HG03442 (cell line): ENCODE measurements at regions not wholly inside any gene's neighbourhood (a gene's known extent, or its start where the extent isn't known, plus 50 kb on each side); places are given as distances from the start of the nearest gene placed in this dataset.
A peak's percentile ranks its signal among the peaks of the same experiment; 100 is the strongest.

Experiments
- ATAC-seq: cut with Tn5 transposase; IDR thresholded peaks from one replicate; pipeline ENCODE4 v1.9.1; 2021; ENCODE audit warnings: mild to moderate bottlenecking, moderate library complexity; ENCODE audit not compliant: unreplicated experiment

DNA sequence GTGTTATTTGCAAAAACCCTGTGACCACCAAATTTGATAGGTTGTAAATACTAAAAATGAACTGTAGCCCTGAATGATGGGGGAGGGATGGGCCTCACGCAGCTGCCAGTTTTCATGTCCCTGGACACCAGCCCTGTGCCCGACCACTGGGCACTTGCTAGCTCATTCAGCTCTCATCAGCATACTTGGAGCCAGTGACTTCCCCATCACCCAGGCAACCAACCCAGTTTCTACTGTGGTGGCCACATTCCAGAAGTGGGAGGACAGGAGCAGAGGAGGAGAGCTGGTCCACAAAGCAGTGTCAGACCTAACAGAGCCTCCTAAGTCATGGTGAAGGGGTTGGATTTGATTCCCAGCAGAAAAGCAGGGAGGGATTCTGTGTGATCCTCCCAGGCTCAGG is 128.2 kb downstream of the CPEB2 start:
- ATAC-seq = no peak

DNA sequence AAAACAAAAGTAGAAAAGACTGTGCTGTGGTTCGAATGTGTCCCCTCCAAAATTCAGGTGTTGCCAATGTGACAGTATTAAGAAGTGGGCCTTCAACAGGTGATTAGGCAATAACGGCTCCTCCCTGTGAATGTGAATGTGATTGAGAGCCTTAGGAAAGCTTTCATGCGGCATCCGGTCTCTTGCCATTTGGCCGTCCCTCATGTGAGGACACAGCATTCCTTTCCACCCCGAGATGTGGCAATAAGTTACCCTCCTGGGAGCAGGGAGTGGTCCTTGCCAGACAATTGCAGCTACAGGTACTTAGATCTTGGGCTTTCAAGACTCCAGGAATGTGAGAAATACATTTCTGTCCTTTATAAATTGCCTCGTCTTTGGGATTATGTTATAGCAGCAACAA is 129.3 kb downstream of the CPEB2 start:
- no peak for ATAC-seq

DNA sequence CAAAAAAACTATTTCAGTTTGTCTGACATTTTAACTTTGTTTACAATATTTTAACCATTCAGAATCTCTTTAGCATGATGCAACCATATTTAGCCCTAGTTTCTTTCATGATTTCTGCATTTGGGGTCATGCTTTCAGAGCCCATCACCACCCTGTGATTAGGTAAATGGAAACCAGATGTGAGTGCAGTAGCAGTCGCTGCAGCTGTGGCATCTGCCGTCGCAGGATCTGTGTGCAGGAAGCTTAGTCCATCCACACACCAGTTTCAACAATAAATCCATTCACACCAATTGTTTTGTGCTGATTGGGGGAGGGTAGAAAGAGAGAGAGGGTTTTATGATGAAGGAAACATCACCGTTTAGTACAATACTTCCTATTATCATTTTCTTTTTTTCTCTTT is 130.5 kb downstream of the CPEB2 start:
- ATAC-seq = no peak

DNA sequence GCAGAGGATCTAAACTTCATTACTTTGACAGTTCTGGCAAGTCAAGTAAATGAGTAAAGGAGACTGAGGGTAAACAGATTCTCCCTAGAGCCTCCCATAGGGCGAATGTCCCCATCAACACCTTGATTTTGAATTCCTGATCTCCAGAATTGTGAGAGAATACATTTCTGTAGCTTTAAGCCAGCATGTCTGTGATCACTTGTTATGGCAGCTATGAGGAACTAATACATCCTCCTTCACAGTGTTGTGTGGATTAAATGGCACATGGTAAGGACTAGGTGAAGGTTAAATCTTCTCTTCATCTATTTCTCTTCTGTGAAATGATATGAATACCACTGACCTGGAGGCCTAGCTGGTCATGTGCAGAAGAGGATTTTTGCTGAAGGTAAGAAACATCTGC is 137.3 kb downstream of the CPEB2 start:
- ATAC-seq = no peak

DNA sequence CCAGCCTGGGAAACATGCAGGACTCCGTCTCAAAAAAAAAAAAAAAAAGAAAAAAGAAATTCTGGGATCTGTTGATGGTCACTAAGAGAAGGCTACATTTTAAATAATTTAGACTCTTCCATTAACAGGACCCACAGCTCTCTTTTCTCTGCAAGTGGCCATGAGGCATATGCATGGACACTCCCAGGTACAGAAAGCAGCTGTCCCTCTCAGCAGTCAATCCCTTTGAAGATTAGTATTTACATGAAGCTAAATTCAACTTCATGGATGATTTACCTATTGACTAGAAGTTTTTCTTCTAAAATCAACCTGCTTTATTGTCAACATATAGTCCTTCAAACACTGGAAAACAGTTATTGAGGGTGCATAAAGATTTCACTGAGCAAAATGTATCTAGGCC is 139.9 kb downstream of the CPEB2 start:
- no peak for ATAC-seq

DNA sequence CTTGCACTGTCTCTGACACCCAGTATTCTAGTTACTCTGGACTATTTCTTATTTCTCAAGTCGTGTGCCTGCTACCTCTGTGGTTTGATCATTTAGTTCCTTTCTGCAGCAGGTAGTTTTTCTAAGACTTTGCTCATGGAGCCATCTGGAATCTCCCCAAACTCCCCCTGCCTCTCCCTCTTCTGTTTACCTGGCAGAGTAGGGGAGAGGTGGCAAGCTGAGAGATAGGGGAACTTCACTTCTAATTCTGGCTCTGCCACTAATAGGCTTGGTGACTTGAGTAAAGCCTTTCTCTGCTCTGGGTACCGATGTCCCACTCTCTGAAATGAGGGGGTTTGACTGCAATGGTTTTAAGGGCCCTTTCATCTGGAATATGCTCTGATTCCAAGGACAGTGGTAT is 141.3 kb downstream of the CPEB2 start:
- ATAC-seq = no peak

DNA sequence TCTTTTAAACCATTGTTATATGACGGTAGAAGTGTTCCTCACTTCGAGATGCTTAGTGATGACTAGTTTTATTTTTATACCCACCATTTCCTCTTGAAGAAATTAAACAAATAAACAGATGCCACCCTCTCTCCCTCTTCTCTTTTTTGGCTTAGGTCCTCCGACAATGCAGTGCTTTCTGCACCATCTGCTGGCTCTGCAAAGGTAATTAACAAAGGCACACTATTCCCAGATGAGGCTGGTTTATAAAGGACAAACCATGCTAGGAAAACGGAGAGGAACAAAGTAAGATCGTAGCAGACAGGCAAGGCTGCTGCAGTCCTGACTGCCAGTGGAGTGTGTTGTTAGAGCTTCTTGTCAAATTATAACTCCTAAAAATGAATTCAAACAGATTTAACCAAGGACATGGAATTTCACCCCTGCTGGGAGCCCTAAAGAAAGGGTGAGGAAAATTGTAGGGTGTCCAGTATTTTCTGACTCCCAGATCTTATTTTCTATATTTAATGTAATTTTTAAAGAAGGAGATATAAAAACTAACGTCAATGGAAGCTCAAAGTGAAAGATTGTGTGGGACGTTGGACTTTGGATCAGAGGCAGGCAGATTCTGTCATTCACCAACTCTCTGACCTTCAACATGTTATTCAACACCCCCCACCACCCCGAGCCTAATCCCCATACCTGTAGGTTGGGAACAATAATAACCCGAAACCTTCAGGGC is 142.1 kb downstream of the CPEB2 start:
- no peak for ATAC-seq

DNA sequence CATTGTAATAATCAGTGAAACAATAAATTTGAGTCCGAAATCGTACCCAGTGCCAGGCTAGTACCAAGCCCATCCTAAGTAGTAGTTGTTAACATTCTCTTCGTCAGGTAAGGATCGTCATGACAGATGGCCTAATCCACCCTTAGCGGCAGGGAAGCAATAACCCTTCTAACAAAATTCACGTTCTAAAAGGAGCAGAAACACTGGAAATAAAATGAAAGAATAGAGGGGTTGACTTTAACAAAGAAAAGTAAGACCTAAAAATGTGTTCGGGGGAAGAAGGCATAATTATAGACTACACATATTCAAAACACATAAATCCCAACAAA is 142.7 kb downstream of the CPEB2 start:
- ATAC-seq = no peak

DNA sequence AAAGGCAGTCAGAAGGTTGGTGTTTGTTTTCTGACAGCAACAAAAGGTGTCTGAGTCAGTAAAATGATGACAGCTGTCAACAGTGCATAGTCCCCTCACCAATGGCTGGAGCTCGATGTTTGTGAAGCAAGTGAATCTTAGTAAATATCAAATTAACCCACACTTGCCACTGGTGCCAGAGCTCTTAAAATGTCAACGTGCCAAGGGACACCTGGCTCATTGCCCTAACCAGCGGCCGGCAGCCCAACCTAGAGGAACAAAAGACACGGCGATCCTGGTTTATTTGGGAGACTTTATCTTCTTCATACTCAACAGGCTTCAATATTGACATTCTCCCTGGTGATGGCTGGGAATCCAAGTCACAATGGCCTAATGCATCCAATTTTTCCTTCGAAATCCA is 143.4 kb downstream of the CPEB2 start:
- no peak for ATAC-seq

DNA sequence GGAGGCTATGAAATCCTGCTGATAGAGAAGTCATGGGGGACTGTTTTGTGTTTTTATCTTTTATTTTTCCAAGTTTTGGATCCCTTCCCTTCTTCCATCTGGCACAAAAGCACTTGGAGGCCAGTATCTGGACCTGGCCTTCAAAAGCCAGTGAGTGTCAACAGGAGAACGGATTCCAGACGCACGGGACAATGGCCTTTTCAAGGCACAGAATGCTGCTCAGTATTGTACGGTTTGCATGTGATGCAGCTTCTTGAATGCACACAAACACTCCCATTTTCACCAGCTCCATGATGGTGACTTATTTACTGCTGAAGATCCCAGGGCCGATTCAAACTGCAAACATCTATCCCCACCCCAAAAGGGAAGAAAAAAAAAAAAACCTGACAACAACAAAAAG is 145.4 kb downstream of the CPEB2 start:
- ATAC-seq = no peak

DNA sequence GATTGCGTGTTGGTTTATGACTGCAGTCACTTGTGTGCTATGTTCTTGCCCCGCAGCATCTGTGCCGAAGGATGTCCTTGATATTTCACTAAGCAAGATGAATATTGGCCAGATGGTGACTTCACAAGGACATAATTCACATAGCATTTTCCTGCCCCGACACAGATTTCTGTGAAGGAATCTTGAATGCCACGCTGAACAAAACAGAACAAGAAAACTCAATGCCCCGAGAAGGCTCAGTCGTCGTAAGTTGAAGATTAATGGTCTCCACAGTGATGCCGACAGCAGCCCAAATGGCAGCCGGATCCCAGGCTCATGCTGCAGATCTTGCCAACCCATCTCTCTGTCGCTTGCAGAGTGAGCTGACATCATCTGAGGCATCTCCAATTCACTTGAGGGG is 145.9 kb downstream of the CPEB2 start:
- no peak for ATAC-seq

DNA sequence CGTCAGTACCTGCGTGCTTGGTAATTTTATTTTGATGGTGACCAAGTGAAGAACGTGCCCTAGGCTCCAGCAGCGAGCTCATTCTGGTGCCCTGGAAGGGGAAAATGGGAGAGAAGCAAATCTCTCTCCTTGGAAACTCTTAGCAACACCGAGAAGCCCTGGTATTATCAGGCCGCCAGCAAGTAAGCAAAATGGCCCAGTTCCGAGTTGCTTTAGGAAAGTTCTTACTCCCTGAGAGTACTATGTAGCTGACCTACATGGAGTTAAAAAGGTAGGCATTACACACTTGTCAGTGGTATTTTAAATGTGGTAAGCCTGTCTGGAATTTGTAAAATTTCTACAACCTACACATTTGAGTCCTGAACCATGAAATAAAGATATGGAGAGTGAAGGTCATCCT is 146.4 kb downstream of the CPEB2 start:
- ATAC-seq = no peak

DNA sequence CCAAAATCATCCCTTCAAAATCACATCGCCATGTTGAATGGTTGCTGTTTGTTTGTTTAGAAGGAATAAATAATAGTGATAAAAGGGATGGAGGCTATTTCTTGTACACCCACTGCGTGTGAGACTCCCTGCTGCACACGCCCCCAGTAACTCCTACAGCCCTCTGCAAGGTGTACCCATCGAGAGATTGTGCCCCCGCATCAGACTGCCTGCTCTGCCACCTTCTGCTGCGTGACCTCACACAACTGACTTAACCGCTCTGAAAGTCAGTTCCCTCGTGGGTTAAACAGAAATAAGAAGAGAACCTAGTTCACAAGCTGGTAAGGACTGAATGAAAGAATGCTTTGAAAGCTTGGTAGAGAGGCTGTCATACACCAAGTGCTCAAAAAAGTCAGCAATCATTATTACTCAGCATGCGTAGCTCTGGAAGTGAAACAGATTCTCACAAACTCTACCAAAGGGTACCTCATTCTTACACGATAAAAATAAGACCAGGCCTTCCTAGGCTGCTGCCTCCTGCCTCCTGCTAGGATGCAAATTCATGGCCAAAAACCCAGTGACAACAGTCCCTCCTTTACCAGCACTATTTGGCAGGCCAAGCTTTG is 147.1 kb downstream of the CPEB2 start:
- peak; percentile 75 for ATAC-seq

DNA sequence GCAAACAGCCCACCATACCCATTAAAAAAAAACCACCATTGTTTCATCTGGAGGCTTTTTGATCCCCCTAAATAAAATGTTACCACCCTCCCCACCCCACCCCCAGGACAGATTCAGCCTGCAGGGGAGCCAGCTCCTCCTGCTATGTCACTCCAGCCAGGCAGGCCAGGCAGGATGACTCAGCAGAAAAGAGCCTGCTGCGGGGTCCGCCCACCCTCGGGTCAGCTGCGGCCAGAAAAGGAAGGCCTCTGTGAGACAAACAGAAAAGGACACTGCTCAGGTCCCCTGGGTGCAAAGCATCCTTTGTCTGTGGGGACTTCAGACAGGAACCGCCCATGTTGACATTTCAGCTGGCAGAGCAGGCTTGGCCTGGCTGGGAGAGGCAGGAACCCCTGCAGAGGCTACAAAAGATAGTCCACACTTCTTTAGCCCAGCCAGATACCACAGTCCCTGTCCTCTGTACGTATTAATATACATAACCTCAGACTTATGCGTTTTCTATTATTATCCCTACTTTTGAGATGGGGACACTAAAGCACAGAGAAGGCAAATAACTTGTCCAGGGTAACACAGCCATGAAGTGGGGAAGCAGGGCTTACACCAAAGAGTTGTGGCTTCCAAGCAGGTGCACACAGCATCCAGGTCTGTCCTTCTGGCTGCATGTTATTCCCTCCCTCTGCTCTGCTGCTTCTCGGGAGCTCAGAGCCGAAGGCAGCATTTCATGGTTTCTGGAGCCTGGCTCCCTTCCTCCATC is 147.7 kb downstream of the CPEB2 start:
- ATAC-seq = peak; percentile 78

DNA sequence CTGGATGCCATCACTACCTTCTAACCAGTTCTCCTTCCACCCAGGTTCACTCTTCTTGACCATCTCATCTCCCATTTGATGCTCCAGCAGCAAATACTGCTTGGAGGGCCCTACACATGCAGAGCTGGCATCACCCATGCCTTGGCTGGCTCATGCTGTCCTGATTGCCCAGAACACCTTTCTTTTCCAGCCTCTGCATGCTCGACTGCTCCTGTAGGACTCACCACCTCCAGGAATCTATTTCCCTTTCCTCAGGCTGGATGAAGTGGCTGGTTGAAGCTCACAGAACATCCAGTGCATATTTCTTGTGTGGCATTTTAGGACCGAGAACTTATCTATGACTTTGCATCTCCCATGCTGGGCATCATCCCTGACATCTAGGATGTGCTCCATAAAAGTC is 148.3 kb downstream of the CPEB2 start:
- no peak for ATAC-seq

DNA sequence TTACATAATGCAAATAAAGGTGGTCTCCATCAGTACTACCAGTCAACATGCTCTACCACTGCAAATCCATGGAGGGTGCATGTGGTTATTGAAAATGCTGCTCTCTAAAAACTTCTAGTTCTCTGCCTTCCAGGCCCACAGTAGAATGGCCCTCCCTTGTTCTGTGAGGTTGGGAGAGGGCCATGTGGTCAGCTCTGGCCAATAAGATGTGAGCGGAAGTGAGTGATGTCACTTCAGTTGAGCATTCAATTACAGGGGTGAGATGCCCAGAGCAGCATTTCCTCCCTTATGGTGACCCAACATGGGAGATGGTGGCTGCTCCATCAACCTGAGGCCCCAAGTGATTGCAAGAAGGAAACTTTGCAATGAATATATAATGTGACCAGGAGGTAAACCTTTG is 148.8 kb downstream of the CPEB2 start:
- no peak for ATAC-seq

DNA sequence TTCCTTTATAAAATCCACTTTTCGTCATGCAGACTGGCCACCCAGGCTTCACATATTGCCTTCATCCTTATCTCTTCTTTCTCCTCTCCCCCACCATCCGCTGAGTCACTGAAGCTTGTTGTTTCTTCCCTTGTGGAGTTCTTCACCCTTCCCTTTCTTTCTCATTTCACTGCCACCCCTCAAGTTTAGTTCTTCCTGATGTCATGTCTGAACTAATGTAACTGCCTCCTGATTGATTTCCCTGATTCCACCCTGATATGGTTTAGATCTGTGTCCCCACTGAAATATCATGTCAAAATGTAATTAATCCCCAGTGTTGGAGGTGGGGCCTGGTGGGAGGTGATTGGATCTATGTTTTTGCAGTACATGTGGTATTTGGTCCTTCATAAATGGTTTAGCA is 151.4 kb downstream of the CPEB2 start:
- ATAC-seq = no peak

DNA sequence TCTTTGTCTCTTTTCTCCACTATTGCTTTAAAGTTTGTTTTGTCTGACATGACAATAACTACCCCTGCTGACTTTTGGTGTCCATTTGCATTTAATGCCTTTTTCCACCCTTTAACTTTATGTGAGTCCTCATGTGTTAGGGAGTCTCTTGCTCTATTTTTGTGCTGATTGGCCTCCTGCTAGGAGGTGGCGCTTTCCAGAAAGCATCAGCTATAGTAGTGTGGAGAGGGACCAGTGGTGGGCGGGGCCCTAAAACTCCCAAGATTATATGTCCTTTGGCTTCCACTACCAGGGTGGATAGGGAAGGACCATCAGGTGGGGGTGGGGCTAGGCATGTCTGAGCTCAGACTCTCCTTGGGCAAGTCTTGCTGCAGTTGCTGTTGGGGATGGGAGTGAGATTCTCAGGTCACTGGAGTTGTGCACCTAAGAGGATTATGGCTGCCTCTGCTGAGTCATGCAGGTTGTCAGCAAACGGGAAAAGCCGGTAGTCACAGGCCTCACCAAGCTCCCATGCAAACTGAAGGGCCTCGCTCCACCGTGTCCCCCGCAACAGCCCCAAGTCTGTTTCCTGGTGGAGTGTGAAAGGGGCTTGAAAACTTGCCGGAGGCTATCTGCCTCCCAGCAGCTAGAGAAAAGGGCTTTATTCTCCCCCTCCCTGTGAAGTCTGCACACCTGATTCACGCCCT is 156.3 kb downstream of the CPEB2 start:
- ATAC-seq = no peak

DNA sequence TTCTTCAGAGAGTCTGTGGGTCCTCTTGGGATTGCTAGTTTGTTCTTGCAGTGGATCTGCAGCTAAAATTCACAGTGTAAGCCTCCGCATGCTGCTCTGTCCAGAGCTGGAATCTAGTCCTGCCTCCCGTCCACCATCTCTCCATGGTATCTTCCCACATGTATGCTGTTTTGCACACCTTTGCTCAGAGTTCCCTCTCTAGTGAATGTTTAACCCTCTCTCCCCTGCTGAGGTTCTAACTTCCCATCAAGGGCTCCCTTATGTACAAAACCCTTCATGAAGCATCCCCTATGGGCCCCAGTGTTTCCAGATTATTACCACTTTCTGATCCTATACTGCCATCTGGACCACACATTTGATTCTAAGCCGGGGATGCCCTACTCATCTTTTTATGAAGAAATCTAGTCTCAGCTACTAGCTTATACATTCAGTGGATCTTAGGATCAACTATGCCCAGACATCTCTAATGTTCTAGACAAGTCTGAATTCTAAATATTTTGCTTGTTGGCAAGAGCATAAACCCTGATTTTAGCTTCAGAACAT is 157.3 kb downstream of the CPEB2 start:
- ATAC-seq = no peak

DNA sequence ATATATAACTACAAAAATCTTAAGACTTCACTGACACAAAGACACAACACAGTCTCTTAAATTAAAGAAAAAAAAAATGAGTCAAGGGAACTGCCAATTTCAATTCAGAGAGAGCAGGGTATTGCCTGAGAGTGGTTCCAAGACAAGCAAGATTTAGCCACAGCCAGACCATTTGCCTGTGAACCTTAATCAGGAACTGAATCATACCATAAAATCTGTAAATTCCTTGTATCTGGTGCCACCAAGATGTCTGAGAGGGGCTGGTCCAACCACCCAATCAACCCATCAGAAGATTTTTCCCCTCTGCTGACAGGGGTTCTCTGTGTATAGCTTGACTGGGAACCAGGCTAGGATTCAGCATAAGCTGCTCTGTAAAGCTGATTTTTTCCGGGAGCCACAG is 159.2 kb downstream of the CPEB2 start:
- ATAC-seq = no peak

DNA sequence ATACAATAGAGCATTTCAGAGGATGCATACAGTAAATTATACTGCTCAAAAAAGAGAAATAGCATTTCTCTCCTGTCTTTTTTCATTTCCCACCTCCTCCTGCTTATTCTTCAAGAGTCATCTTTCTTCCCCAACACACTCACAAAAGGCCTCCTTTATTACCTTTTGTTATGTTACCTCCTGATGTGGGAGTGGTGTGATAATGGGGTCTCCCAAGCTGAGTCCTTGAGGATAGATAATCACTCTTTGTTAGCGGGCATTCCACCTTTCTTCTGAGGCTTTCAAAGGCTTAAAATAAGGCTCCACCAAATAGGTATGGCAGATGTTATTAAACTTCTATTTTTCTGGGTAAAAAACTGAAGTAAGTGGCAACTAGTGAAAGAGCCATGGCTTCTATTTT is 159.8 kb downstream of the CPEB2 start:
- no peak for ATAC-seq
